HEK293 (cell line): ENCODE measurements at regions not wholly inside any gene's neighbourhood (a gene's known extent, or its start where the extent isn't known, plus 50 kb on each side); places are given as distances from the start of the nearest gene placed in this dataset.

Experiments
- CTCF ChIA-PET: fragments of 350-600 bp; formaldehyde crosslinking; extraction: SDS; loops from one replicate; lab custom pipeline; 2021; ENCODE audit warnings: antibody characterized with exemption; lab: Yijun Ruan, JAX
- POLR2A ChIA-PET: fragments of 300-600 bp; formaldehyde crosslinking; extraction: SDS; loops from one replicate; lab custom pipeline; 2020; ENCODE audit warnings: antibody characterized with exemption, inconsistent platforms; lab: Yijun Ruan, JAX
- H3K27ac ChIP-seq: fragments of 200-500 bp; sonication (Bioruptor generic); 2 replicates; pipeline ENCODE4 v1.5.1; 2014; ENCODE audit warnings: low read depth, low read length, control low read depth, inconsistent platforms; ENCODE audit errors: extremely low read depth
- H3K36me3 ChIP-seq, 2 experiments: fragments of 200-500 bp in 1 of 2; sonication (Bioruptor generic) in 1 of 2; 1 replicate in 1 of 2; 2 replicates in 1 of 2; pipeline ENCODE4 v1.5.1; 2014 to 2017; ENCODE audit warnings: inconsistent platforms in 2 of 2, low read length in 2 of 2; ENCODE audit not compliant: control insufficient read depth in 2 of 2, insufficient read depth in 1 of 2
- H3K4me1 ChIP-seq: fragments of 200-500 bp; sonication (Bioruptor generic); 2 replicates; pipeline ENCODE4 v1.5.1; 2014; ENCODE audit warnings: mild to moderate bottlenecking, low read length, inconsistent platforms; ENCODE audit not compliant: control insufficient read depth, insufficient read depth
- H3K4me3 ChIP-seq: 2 replicates; pipeline ENCODE4 v1.5.1; 2011; ENCODE audit warnings: low read depth, mild to moderate bottlenecking, control low read depth, low read length, moderate library complexity
- H3K9me3 ChIP-seq: fragments of 200-500 bp; sonication (Bioruptor generic); 2 replicates; pipeline ENCODE4 v1.5.1; 2014; ENCODE audit warnings: low read depth, low read length, inconsistent platforms; ENCODE audit not compliant: control insufficient read depth, insufficient read depth
- BCL11A ChIP-seq: fragments of 450-650 bp; formaldehyde crosslinking; IDR thresholded peaks from 2 replicates; pipeline ENCODE4 v1.5.1; 2016; ENCODE audit warnings: low read depth, missing biosample characterization, missing genetic modification characterization
- BCL11B ChIP-seq: fragments of 450-650 bp; formaldehyde crosslinking; IDR thresholded peaks from 2 replicates; pipeline ENCODE4 v1.5.1; 2016; ENCODE audit warnings: low read depth, missing biosample characterization, missing genetic modification characterization
- GLI2 ChIP-seq: fragments of 450-650 bp; formaldehyde crosslinking; IDR thresholded peaks from 2 replicates; pipeline ENCODE4; 2017; ENCODE audit warnings: missing biosample characterization, missing genetic modification characterization, low read depth, borderline replicate concordance
- GLI4 ChIP-seq: fragments of 450-650 bp; formaldehyde crosslinking; IDR thresholded peaks from 2 replicates; pipeline ENCODE4 v1.5.1; 2016; ENCODE audit warnings: missing biosample characterization, missing genetic modification characterization
- SCRT1 ChIP-seq: fragments of 450-650 bp; formaldehyde crosslinking; IDR thresholded peaks from 2 replicates; pipeline ENCODE4 v1.5.1; 2016; ENCODE audit warnings: missing biosample characterization, missing genetic modification characterization, borderline replicate concordance
- SP2 ChIP-seq: fragments of 450-650 bp; formaldehyde crosslinking; IDR thresholded peaks from 2 replicates; pipeline ENCODE4 v1.5.1; 2016; ENCODE audit warnings: missing biosample characterization, missing genetic modification characterization
- TCF7L2 ChIP-seq: IDR thresholded peaks from 2 replicates; pipeline ENCODE4 v1.6.1; 2011; ENCODE audit warnings: low read depth, mild to moderate bottlenecking, inconsistent platforms, low read length, moderate library complexity, borderline replicate concordance
- ZBTB21 ChIP-seq: fragments of 450-650 bp; formaldehyde crosslinking; IDR thresholded peaks from 2 replicates; pipeline ENCODE4 v1.5.1; 2017; ENCODE audit warnings: missing biosample characterization, missing genetic modification characterization
- ZNF248 ChIP-seq: fragments of 450-650 bp; formaldehyde crosslinking; IDR thresholded peaks from 2 replicates; pipeline ENCODE4 v1.5.1; 2017; ENCODE audit warnings: missing biosample characterization, missing genetic modification characterization
- ZNF274 ChIP-seq, 2 experiments: fragments of 200-500 bp in 1 of 2; fragments of 450-650 bp in 1 of 2; sonication (Bioruptor generic) in 1 of 2; formaldehyde crosslinking in 1 of 2; IDR thresholded peaks; 2 replicates each; pipeline versions ENCODE4 v1.5.1 to v1.6.1; 2014 to 2016; ENCODE audit warnings: borderline replicate concordance in 1 of 2, inconsistent platforms in 1 of 2, low read length in 1 of 2, missing biosample characterization in 1 of 2, missing genetic modification characterization in 1 of 2
- ZNF302 ChIP-seq: fragments of 450-650 bp; formaldehyde crosslinking; IDR thresholded peaks from 2 replicates; pipeline ENCODE4 v1.5.1; 2016; ENCODE audit warnings: missing biosample characterization, missing genetic modification characterization, low read depth
- ZNF398 ChIP-seq: fragments of 450-650 bp; formaldehyde crosslinking; IDR thresholded peaks from 2 replicates; pipeline ENCODE4 v1.5.1; 2017; ENCODE audit warnings: missing biosample characterization, missing genetic modification characterization
- ZNF426 ChIP-seq: fragments of 450-650 bp; formaldehyde crosslinking; IDR thresholded peaks from 2 replicates; pipeline ENCODE4 v1.5.1; 2017; ENCODE audit warnings: missing biosample characterization, missing genetic modification characterization, mild to moderate bottlenecking, inconsistent platforms, moderate library complexity
- ZNF521 ChIP-seq: fragments of 450-650 bp; formaldehyde crosslinking; IDR thresholded peaks from 2 replicates; pipeline ENCODE4 v1.5.1; 2017; ENCODE audit warnings: missing biosample characterization, mild to moderate bottlenecking, missing genetic modification characterization
- ZNF561 ChIP-seq: fragments of 450-650 bp; IDR thresholded peaks from 2 replicates; pipeline ENCODE4 v1.5.1; 2018; ENCODE audit warnings: missing biosample characterization, missing genetic modification characterization, borderline replicate concordance
- ZNF580 ChIP-seq: fragments of 450-650 bp; formaldehyde crosslinking; IDR thresholded peaks from 2 replicates; pipeline ENCODE4 v1.5.1; 2016; ENCODE audit warnings: missing biosample characterization, missing genetic modification characterization
- ZNF626 ChIP-seq: fragments of 450-650 bp; sonication (Bioruptor Pico); formaldehyde crosslinking; IDR thresholded peaks from 2 replicates; pipeline ENCODE4 v1.5.1; 2018; ENCODE audit warnings: missing biosample characterization, missing genetic modification characterization, inconsistent platforms
- ZNF629 ChIP-seq: fragments of 450-650 bp; formaldehyde crosslinking; IDR thresholded peaks from 2 replicates; pipeline ENCODE4 v1.5.1; 2017; ENCODE audit warnings: missing biosample characterization, missing genetic modification characterization
- ZNF704 ChIP-seq: fragments of 450-650 bp; formaldehyde crosslinking; IDR thresholded peaks from 2 replicates; pipeline ENCODE4 v1.5.1; 2016; ENCODE audit warnings: missing biosample characterization, missing genetic modification characterization
- ZSCAN23 ChIP-seq: fragments of 450-650 bp; formaldehyde crosslinking; IDR thresholded peaks from 2 replicates; pipeline ENCODE4 v1.5.1; 2016; ENCODE audit warnings: missing biosample characterization, missing genetic modification characterization

GRCh38 chr5:2249442-2249841 is 366.7 kb upstream of the IRX4 start:
- H3K36me3 ChIP-seq: no peaks in the 10 kb centered on the region
- ChIA-PET POLR2A (interaction anchor here (0.8 kb wide), 1 partner anchor 54 kb away, joined by 3 read pairs; no protein-coding TSS in a partner anchor), CTCF (no interaction called here)
- H3K9me3 ChIP-seq: no peaks in the 10 kb centered on the region
- no peak overlapping the region for H3K4me3 ChIP-seq
- TF ChIP-seq BCL11A: no peak
- no peak for TF ChIP-seq GLI4
- no peaks in the 10 kb centered on the region for H3K4me1 ChIP-seq
- no peak overlapping the region for H3K27ac ChIP-seq

GRCh38 chr5:2249026-2249425 is 366.3 kb upstream of the IRX4 start:
- Histone ChIP-seq H3K36me3 (no peaks in the 10 kb centered on the region), H3K27ac (no peak overlapping the region), H3K9me3 (no peaks in the 10 kb centered on the region), H3K4me1 (no peaks in the 10 kb centered on the region), H3K4me3 (no peak overlapping the region)
- ChIA-PET POLR2A (interaction anchor here (0.8 kb wide), 1 partner anchor 54 kb away, joined by 3 read pairs; no protein-coding TSS in a partner anchor), CTCF (no interaction called here)
- TF ChIP-seq BCL11B (tag by site-specific recombination): no peak
- no peak for TF ChIP-seq ZNF398
- no peak for TF ChIP-seq ZNF274 (IDR thresholded peaks at IDR 0.05; ENCODE audit: low read length)
- TF ChIP-seq ZNF274 (tag by site-specific recombination; IDR thresholded peaks at IDR 0.05; ENCODE audit: borderline replicate concordance): no peak
- no peak for TF ChIP-seq ZNF426 (tag by site-specific recombination)
- no peak for TF ChIP-seq ZNF302
- no peak for TF ChIP-seq ZNF626 (tag by site-specific recombination)
- TF ChIP-seq ZNF580 (tag by site-specific recombination): no peak
- TF ChIP-seq ZNF248: no peak
- no peak for TF ChIP-seq ZNF521 (tag by site-specific recombination)

- H3K9me3 ChIP-seq: no peaks in the 10 kb centered on the region
- no peak overlapping the region for H3K27ac ChIP-seq
- no peaks in the 10 kb centered on the region for H3K4me1 ChIP-seq
- no peak overlapping the region for H3K4me3 ChIP-seq
- ChIA-PET CTCF (no interaction called here), POLR2A (interaction anchor here (0.5 kb wide), 1 partner anchor 279 kb away, joined by 3 read pairs; no protein-coding TSS in a partner anchor)
- TF ChIP-seq SCRT1 (tag by site-specific recombination) (no peak), ZNF398 (no peak), GLI2 (tag by site-specific recombination) (no peak), TCF7L2 (no peak), ZSCAN23 (tag by site-specific recombination) (no peak), SP2 (tag by site-specific recombination) (no peak), ZBTB21 (tag by site-specific recombination) (no peak), ZNF561 (tag by site-specific recombination) (no peak), ZNF629 (tag by site-specific recombination) (no peak), ZNF704 (no peak)
- no peaks in the 10 kb centered on the region for H3K36me3 ChIP-seq
Measured at GRCh38 chr5:2242539-2242938, 359.8 kb upstream of the IRX4 start.
